CD1c-positive myeloid dendritic cell (primary cell): ENCODE measurements at regions not wholly inside any gene's neighbourhood (a gene's known extent, or its start where the extent isn't known, plus 50 kb on each side); places are given as distances from the start of the nearest gene placed in this dataset.

ENCODE experiments used
- DNase-seq: peaks from one replicate; pipeline ENCODE4 v3.0.0-alpha.2; 2016; ENCODE audit errors: extremely low spot score

DNA sequence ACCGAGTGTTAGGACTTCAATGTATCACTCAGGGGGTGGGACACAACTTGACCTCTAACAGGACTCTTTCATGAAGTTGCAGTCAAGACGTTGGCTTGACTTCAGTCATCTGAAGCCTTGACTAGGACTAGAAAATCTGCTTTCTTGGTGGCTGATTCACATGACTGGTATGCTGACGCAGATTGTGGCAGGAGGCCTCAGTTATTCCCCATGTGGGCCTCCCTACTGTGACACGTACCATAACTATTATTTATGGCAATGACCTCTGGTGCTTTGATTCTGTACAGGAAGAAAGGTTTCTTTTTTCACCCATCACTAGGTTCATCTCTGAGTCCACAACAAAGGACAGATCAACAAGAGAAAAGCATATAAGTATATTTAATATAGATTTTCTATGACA, 270.4 kb downstream of the NEDD1 start:
- DNase-seq: no peak

DNA sequence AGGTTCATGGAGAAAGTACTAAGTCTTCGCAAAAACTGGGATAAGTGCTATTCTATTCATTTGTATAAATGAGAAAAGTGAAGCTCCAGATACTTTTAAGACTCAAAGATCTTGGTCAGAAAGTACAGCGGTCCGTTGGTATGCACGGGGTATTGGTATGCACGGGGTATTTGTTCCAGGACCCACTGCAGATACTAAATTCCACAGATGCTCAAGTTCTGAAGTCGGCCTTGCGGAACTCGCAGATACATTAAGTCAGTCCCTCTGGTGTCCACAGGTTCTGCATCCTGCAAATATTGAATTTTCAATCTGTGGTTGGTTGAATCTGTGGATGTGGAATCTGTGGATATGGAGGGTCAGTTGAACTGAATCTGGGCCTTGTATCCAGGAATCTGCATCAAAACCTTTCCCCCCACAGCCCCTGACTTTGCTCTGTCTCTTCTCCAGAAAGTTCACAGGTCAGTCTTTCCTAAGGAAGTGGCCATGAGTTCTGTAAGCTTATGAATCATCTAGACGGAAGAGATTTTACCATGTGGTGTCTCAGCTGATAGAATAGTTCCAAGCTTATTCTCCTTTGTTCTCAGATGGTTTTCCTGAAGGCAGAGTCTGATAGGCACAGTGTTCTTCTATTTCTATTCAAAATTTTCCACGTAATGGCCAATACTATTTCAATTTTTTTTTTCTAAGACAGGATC, 274.7 kb downstream of the NEDD1 start:
- no peak for DNase-seq

DNA sequence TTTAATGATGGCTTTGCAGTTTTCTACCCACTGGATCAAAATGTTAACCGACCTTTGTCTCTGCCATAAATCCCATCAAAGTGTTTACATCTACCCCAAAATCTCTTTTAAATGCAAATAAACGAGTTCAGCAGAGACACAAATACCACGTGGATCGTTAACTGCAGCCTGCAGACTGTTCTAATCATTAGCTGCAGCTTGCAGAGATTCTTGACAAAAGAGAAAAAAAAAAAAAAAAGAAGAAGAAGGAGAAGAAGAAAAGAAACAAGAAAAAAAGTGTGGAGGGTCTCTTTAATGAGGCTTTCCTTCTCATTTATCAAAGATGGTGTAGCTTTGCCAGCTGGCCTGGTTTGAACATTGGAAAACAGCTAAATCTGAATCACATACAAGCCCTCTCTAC, 275.7 kb downstream of the NEDD1 start:
- DNase-seq: no peak

DNA sequence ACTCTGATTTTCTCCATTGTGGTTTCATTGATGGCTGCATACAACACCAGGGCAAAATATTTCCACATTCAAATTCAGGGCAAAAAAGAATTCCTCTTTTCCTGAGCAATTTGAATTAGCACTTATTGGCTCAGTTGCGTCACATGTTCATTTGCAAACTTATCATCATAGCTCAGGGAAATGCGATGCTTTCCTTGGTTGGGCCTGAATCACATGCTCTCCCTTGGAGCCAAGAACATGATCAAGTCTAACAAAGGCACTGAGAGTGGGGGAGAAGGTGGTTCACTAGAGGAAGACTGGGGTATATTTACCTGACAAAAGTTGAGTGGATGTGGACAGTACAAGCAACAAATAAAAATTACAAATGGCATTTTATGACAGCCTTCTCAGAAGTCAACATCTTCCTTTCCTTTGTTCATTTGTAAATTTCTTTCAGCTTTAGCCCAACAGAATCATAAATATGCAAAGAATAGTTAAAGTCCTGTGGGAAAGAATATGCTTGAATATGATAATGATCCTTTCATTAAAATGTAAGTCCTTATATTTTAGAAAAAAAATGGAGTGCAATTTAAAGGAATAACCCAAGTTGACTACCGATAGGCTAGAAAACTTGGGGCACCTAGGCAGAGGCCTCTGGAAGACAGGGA, 277.2 kb downstream of the NEDD1 start:
- DNase-seq: no peak

DNA sequence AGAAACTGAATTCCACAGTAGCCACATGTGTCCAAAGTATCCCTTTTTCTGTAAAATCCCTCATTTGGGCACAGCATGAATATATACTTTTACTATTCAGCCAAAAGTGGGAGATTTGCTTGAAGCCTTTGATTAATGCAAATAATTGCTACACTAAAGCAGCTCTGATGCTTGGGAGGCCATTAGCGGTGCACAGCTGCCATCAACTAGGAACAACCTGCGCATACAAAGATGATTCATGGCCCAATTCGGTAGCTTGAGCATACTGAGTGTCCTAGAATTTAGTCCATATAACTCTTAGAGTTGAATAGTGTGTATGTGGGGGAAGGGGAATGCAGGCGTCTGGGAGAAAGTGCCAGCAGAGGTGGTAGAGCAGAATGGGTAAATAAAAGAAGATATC, 277.0 kb upstream of the RMST start:
- DNase-seq: no peak

DNA sequence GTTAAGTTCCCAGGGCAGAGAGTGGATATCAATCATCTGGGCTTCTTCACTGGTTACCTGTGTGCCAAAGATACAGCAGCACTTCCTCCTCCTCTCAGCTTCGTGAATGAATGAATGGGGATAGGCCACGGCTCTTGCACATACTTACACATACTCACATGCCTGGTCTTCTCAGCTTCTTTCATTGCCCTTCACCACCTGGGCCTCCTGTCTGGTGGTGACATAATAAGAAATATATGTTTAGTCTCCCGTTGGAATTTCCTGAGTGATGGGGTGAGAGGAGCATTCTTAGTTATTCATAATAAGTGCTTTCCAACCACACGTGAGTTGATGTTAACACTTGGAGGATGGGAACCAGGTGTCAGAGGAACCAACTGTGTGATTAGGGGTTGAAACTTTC, 268.1 kb upstream of the RMST start:
- DNase-seq: no peak

DNA sequence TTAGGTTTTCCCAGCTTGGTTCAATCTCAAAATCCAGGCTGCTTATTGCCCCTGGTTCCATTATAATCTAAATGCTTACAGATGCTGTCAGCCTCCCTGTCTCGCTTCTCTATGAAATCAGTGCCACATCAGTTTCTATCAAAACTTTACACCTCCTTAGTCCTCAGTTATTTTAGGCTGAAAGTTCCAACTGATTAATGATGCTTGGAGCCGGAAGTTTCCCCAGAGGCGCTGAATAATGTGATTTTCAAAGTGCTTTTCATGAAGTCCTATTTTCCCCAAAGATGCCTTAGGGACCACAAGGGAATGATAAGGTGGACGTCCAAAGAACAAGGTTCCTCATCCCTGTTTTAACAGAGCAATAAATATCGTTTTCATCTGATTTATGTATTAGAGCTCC, 262.4 kb upstream of the RMST start:
- DNase-seq: no peak

DNA sequence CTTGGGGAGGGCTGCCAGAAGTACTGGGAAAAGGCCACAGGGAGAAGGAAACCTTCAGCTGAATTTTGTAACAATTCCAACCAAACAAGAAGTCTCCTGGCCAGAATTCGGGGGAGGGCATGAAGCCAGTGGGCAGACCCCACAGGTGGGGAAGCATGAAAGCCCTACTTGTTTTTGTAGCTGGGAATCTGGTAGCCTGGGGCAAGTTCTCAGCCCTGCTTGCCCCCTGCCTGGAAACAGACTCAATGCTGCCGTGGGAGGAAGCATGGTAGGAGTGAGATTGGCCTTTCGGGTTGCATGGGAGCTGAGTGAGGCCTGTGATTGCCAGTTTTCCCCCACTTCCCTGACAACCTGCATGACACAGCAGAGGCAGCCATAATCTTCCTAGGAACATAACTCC, 259.2 kb upstream of the RMST start:
- DNase-seq: no peak

DNA sequence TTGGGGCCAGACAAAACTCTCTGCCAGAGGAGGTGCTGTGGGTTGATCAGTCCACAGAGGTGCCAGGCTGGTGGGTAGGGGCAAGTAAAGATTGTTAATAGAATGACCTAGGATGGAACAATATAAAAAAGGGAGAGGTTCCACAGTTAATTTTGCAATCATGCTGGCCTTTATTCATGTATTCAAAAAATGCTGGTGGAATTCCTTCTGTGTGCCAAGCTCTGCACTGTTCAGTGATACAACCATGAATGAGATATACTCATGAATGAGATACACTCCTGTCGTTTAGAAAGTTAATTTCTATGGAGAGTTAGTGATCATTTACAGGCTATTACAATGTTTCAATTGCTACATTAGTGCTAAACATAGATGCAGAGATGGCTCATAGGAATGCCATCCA, 252.6 kb upstream of the RMST start:
- DNase-seq: no peak

DNA sequence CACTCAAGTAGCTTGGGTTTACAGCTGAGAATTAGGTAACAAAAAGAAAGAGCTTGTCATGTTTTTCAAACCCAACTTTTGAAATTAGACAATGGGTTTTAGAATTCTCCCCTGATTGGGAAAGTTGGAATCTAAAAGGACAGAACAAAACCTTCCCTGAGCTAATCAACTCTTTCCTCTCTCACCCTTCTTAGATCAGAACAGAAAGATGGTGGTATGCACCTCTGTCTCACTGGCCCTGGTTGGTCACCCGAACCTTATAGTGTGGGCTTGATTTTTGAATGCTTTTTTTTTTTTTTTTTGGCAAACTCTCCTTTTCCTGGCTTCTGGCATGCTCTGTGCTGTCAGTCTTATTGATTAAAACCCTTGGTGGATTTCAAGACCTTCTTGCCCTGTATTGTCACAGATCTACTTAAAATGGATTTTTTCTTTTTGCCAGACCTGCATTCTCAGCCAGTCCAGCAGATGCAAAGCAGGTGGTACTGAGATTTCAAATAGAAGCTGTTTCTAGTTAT, 251.1 kb upstream of the RMST start:
- no peak for DNase-seq

DNA sequence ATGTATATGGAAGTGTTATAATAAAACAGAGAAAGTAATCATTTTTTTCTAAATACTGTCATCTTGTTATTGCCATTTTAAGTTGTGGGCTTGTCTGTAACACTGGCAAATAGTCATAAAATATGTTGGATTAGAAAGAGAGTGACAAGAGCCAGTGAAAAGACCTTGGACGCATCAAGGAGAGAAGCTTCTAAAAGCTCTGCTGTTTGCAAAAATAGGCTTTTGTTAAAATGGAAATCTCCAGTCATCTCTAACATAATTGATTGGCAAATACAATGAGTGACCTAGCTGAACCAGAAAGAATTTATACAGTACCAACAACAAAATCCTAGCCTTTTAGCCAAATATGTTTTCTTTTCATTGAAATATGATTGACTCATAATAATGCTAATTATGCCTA, 245.8 kb upstream of the RMST start:
- DNase-seq: no peak

DNA sequence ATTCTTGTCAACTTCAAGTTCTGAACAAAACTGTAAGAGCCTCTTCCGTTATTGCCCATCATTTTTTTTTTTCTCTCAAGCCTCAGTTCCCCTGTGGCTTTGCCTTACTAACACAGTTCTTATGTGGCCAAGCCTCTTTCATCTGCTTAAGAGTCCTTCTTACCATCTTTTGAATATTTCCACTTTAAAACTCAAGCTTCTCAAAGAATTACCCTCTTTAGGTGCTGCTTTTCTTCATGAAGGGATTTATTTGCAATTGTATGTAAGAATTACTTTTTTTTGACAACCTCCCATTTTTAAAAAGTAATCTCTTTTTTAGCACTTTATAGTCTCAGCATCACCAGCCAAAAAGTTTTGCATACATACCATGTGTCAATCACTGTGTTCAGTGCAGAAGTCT, 240.2 kb upstream of the RMST start:
- DNase-seq: no peak

DNA sequence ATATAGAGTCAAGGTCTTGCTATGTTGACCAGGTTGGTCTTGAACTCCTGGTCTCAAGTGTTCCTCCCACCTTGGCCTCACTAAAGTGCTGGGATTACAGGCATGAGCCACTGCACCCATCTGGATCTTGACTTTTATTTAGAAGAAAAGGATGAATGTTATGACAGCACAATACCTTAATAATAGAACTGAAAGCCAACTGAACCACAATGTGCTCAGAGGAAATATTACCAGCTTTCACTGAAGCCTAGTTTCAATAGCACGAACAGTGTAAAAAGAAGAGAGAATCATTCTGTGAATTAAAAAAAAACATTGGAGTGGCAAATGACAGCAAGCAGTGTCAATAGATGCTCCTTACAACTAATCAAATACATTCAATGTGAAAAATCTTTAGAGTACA, 239.2 kb upstream of the RMST start:
- DNase-seq: no peak

DNA sequence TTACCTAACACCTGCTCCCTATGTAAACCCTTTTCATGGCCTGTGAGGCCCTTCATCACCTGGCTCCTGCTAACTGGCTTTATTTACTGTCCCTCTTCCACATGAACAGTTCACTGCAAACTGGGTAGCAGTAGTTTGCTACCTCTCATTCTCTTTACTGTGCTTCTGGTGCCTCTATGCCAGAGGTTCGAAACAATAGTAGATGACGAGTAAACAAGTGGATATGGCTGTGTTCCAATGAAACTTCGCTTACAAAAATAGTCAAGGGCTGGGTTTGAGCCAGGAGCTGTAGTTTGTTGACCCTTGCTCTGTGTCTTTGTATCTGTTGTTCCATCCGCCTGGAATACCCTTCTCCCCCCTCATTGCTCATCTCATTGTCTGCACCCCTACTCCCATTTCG, 233.6 kb upstream of the RMST start:
- DNase-seq: no peak

DNA sequence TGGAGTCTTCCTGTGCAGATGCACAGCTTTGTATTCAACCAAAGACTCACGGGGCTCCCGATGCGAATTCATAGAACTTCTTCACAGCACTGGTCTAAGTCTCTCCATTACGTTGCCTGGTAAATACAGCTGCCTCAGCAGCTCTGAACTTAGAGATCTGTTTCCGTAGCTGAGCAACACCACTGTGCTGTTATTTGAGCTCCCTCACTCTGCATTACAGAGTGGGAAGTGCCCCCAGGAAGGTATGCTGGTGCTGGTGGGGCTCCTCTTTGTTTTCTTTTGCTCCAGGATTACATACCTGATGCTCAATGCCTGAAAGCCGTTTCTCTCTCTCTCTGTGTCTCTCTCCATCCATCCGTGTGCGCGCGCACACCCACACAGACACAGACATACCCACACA, 227.5 kb upstream of the RMST start:
- DNase-seq: no peak

DNA sequence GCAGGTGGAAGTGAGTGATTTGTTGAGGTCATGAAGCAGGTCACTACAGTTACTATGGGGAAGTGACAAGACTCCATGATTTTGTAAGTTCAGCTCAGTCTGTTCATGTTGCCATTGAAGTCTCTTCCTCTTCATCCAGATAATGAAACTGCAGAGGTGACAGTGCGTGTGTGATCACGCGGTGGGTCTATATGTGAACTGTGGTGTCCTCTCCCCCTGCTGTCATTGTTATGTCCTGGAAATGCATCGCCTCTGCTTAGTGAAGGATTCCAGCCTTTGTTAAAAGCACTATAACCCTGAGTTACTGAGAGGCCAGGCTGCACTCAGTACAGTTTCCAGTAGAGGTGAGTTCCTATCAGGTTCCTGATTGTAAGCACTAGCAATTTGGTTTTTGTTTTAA, 216.2 kb upstream of the RMST start:
- no peak for DNase-seq

DNA sequence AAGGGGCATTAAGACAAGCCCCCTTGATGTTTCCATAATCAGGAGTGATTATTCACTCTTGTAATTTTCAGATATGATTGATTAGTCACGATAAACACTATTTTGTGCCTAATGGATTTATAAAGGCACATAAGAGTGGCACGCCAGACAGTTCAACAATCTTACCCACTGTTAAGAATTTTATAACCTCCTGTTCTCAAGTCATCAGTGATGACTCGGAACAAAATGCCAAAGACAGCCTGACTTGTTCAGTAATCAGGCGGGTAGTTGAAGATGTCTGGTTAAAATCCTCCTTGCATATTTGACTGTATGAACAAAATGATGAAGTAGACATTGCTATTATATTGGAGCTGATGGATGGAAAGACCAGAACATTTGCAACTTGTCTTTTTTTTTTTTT, 212.1 kb upstream of the RMST start:
- no peak for DNase-seq

DNA sequence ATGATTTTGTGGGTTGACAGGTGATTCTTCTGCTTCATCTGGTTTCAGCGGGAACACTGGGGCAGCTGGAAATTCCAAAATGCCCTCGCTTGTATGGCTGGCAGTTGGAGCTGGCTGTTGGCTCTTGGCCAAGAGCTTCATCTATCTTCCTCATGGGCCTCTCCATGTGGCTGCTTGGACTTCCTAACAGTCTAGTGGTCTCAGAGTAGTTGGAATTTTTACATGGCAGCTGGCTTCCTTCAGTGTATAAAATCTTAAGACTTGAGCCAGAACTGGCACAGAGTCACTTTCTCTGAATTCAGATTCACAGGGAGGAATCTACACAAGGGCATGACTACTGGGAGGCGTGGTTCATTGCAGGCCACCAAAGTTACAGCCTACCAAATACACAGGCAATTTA, 204.9 kb upstream of the RMST start:
- no peak for DNase-seq

DNA sequence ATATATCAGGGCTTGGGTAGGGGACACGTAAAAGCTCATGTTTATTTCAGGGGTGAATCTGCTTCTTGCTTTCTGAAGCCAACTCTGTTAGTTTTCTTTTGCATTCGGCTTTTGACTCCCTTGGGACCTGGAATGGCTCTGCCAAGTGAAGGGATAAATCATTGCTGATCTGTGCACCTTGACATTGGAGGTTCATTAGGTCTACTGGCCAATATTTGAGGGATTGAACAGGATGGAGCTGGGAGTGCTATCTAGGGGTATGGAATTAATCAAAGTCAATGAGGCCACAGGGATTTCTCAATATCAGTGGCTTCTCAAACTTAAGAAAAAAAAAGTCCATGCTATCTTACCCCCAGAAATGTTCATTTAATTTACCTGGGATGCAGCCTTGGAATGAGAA, 203.5 kb upstream of the RMST start:
- DNase-seq: no peak

DNA sequence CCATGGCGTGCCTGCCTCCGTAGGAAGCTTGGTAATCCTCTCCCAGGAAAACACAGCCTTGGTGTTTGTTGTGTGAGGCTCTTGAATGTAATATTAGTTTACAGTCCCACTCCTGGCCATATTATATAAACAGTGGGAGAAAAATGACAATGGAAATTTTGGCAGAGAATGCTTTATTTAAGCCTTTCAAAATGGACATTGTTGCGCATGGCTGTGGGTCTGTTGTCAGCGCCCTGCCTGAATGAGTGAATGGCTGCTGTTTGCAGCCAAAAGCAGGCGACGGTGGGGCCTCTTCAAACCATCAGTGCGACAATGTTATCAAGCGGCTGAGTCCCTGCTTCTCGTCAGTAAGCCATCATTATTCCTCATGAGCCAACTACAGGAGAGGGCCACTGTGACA, 201.8 kb upstream of the RMST start:
- no peak for DNase-seq

DNA sequence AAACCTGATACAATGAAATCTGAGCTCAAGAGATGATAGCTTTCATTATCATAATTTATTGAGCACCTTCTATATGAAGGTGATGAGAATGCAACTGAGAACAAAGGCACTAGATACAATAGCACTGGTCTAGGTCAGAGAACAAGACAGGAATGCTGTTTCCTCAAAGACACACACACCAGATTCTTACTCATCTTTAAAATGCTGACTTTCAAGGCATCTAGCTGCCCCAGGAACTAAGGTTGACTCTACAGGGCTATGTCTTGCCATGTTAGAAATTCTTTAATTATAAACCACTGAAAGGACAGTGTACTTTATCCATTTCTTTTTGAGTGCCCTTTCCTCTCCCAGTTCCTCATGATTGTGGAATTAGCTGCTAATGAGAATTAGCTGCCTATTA, 195.4 kb upstream of the RMST start:
- DNase-seq: no peak

DNA sequence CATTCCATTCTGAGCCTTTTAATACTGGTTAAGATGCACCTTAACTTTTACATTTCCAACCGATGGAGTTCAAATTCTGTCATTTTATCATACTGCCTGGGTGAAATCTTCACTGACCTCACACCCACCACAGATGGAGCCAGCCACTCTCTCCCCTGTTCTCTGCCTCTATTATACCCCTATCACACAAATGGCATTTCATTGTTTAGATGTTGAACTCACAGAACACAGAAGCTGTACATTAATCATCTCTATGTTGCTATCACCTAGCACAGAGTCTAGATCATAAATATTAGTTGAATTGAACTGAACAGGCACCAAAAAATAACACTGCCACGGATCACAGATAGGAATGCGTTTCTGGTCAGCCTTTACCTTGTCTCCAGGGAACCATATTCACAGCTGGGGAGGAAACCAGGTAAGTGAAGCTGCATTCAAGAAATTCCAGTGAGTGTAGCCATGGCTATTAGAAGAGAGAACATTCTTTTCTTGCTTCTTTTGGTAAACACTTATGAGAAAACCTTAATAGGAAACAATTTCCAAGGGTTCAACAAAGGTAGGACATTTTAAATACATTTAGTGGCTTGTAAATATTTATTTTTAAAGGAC, 194.9 kb upstream of the RMST start:
- no peak for DNase-seq

DNA sequence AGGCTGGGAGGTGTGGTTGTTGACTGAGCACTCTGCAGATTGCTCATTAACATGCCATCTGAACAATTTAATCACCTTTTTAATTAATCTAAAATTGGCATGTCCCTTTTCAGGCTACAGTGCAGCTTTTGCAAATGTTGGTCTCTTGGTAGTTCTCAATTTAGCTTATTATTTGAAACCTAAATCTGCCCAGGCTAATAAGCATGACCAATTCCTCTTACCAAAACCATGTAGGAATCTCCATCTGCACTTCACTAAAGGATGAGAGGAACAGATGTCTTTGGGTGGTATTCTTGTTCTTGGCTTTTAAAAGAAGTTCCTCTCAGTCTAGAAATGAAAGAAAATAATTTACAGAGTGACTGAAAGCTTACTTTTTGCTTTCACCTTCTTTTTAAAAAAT, 190.1 kb upstream of the RMST start:
- no peak for DNase-seq
